Activated CD4-positive, alpha-beta T cell treated with anti-CD3 and anti-CD28 coated beads for 4 hours (primary cell): ENCODE measurements at regions not wholly inside any gene's neighbourhood (a gene's known extent, or its start where the extent isn't known, plus 50 kb on each side); places are given as distances from the start of the nearest gene placed in this dataset.

Experiments used
- DNase-seq, 2 donors: peaks; one replicate each; pipeline ENCODE4 v3.0.0-alpha.2; 2020

DNA sequence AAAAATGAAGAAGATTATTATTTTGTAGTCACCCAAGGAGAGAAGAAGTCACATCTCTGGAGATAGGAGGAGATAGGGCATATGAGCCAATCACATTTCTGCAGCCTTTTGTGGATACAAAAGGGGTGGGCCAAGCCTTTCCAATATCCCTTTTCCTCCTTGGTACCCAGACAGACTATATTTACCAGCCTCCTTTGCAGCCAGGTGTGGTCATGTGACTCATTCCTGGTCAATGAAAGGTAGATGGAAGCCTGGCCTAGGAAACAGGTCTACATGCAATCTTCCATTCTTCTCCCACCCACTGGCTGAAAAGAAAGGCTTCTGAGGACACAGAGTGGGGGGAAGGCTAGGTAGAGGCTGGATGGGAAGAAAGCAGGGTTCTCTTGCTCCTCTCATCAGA is 58.1 kb upstream of the ERG start:
- DNase-seq = no peak

GRCh38 chr21:38561205-38561604 is 62.9 kb upstream of the ERG start:
- DNase-seq = no peak

DNA sequence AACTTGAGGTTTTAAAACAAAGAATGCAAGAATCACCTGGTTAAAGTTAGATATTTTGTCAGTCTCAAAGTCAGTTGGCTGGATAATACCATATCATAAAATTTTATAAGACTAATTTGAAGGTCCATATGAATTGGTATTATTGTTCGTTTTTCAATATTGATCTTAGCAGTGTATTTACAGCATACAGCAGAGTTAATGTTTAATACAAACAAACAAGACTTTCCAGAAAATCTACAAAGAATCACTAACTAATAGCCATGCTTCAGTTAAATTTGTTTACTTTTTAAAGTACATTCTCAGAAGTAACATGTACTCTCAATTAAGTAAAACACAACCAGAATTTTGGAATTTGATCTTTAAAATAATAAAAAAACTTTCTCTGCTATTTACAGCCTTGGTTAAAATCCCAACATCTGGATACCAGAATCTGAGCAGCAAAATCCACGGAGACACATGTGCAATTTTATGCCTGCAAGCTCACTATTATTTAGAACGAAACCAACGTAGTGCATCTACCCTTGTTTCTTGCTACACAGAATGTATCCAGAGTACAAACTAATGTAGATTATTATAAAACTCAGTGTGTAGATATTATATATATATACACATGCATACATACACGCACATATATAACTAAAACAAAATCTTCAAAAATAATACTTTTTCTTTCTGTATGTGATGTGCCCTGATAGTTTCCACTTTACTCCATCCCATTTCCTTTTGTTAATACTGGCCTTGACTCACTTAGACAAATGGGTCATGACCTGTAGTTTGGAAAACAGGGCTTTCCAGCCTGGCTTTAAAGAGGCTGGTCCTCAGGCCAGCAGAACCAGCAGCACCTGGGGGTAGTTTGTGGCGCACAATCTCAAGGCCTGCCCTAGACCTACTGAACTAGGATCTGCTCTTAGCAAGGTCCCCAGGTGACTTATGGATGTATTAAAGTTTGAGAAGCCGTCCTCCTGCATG is 63.6 kb upstream of the ERG start:
- no peak for DNase-seq

- no peak for DNase-seq
Observed at GRCh38 chr21:38567335-38567969, 69.2 kb upstream of the ERG start.

DNA sequence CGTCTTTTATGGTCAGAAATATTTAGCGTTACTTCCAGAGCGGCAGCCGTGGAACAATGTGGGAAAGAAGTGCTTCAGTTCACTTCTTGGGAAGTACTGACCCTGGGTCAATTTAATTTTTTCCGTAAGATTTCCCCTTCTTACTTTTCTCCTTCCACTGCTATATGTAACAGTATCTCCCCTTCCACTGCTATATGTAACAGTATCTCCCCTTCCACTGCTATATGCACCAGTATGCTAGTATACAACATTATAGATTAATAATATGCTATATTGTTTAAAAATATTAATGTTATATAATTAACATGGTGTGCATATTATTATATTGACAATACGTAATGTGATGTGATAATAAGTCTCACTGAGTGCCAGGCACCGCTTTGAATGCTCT is 69.7 kb upstream of the ERG start:
- no peak for DNase-seq

DNA sequence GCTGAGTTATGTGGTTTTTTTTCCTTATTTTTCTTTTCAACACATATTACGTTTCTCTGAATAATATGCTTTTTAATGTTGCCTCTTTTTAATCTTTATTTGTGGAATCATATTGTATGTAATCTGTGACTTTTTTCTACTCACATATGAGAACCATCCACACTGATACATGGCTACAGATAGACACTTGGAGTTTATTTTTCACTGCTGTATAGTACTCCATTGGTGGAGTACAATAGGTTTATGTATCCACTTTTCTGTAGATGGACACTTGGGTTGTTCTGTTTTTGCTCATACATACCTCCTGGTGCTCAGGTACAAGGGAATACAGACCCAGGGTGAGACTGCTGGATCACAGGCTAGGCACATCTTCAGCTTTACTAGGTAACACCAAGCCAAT is 71.5 kb upstream of the ERG start:
- DNase-seq = no peak

- DNase-seq = no peak
Observed at GRCh38 chr21:38570596-38570995, 72.3 kb upstream of the ERG start.

DNA sequence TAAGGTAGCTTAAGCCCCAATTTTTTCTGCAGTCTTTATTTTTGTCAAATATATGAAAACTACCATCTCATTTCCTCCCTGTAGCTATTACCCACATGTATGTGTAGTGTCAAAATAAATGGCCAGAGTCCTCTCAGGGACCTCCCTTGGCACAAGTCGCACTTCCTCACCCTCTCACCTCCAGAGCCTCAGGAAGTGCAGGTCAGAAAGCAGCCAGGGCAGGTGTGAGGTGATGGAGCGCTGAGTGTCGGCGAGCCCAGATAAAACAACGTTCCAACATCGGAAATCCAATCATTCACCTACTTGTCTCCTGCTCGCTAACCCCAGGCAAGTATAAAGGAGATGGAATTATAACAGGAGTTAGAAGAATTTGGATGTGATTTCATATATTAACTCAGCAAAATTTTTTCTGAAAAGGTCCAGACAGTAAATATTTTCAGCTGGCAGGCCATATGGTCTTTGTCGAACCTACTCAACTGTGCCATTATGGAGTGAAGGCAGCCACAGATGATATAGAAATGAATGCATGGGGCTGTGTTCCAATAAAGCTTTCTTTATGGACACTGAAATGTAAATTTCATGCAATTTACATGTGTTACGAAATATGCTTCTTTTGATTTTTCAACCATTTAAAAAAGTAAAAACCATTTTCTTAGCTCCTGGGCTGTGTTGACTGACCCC is 76.8 kb upstream of the ERG start:
- DNase-seq = no peak

DNA sequence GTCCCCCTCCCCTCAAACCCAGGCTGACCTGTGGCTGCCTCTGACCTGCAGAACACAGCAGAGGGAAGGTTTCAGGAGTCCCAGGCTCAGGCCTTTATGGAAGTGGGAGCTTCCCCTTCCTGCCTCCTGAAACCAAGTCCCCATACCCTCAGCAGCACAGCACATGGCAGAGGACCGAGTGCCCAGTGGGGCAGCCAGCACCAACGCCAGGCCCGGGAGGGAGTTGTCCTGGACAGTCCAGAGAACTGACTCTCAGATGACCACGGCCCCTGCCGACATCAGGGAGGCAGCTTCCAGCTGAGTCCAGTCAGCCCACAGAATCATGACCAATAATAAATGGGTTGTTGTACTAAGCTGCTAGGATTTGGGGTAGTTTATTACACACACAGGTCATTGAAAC is 79.6 kb upstream of the ERG start:
- DNase-seq = no peak

DNA sequence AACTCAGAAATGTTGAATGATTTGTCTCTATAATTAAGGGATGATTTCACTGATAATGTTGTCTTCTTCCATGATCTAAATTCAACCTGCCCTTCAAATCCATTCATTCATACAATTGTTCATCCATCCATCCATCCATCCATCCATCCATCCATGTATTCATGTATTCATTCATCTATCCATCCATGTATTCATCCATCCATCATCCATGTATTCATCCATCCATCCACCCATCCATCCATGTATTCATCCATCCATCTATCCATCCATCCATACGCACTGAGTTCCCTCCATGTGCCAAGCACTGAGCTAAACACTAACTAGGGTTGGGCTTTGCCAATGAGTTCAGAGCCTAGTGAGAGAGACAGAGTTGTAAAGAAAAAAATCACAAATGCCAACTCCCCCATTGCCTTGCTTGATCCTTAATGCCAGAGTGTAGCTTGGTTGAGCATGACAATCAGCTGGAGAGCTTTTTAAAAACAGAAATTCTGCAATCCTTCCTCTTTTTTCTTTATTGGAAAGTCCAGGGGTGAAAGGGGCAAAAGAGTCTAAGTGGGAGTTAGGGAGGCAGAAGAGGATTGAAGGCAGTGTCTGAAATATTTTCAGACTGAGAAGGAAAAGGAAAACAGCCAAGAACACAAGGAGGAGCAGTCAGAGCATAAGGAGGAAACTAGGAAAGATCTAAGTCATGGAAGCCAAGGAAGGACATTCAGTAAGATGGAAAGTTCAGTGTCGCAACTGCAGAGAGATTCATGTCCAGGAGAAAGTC is 92.4 kb upstream of the ERG start:
- no peak for DNase-seq

- no peak for DNase-seq
Observed at GRCh38 chr21:38591218-38591537, 92.9 kb upstream of the ERG start.

GRCh38 chr21:38596264-38597042 is 98.2 kb upstream of the ERG start:
- no peak for DNase-seq

GRCh38 chr21:38597421-38597820 is 99.1 kb upstream of the ERG start:
- no peak for DNase-seq

DNA sequence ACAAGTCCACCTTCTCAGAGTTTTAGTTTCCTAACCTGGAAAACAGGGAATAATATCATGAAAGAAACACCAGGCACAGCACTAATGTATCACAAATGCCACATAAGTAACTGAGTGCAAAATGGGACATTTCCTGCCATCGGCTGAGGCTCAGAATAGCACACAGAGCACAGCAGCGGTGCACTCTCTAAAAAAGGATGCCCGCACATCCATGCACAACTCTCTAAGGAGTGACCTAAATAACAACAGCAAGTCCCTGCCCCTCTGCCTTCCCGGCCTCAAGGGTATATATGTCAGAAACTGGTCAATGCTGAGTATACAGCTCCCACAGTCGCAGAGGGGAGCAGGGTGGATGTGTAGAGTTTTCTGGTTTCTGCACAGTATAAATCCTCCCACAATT is 100.1 kb upstream of the ERG start:
- no peak for DNase-seq

- DNase-seq = no peak
Observed at GRCh38 chr21:38599381-38599975, 101.2 kb upstream of the ERG start.

GRCh38 chr21:38600106-38600505 is 101.8 kb upstream of the ERG start:
- DNase-seq = no peak

DNA sequence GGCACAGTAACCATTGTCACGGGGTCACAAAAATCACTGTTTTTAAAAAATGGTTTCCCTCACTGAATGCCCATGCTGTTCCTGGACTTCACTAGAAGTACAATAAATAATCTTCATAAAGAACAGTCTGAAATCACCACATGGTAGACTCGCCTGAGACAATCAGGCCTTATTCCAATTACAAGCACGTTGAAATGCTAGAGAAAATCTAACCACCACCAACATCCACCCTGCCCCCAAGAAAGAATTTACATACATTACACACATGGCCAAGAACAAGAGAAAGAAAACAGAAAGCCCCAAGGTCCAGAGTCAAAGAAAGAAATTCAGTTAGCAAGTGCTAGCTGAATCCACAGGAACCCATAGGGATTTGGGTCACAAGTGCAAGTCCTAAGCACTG is 107.0 kb upstream of the ERG start:
- DNase-seq = no peak

GRCh38 chr21:38609580-38609979 is 111.3 kb upstream of the ERG start:
- DNase-seq = no peak

GRCh38 chr21:38610623-38611251 is 112.5 kb upstream of the ERG start:
- DNase-seq = no peak

- DNase-seq = no peak
Observed at GRCh38 chr21:38611277-38611676, 113.0 kb upstream of the ERG start.

DNA sequence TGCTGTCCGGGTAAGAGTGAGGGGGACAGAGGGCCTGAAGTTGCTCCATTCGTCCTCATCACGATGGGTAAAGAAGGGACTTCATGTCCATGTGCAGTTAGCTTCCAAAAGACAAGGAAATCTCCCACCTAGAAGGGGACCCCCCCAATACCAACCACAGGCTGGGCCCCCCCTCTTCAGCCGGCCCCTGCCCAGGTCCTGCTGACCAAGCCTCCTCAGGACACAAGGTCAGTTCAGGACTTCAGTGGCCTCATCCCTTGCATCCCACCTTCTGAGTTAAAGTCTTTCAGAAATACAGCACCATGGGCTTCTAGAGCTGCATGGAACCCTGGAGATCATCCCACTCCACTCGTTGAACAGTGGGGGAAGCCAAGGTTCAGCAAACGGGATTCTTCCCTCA is 115.4 kb upstream of the ERG start:
- DNase-seq = no peak

GRCh38 chr21:38614558-38614957 is 116.3 kb upstream of the ERG start:
- DNase-seq = no peak
